Prostate gland (tissue), 2 donors: ENCODE measurements at regions not wholly inside any gene's neighbourhood (a gene's known extent, or its start where the extent isn't known, plus 50 kb on each side); places are given as distances from the start of the nearest gene placed in this dataset.

ENCODE experiments used
- POLR2A ChIP-seq: fragments of 450-650 bp; IDR thresholded peaks from one replicate; pipeline ENCODE4 v1.6.1; 2016; ENCODE audit warnings: antibody characterized with exemption, mild to moderate bottlenecking
- POLR2AphosphoS5 ChIP-seq: sonication (generic); formaldehyde crosslinking; IDR thresholded peaks from one replicate; pipeline ENCODE4 v1.6.1; 2017; ENCODE audit warnings: antibody characterized with exemption
- TF ChIP-seq, protein P1 (sequence below), 4 experiments: fragments of 200-600 bp in 2 of 4; fragments of 450-650 bp in 2 of 4; sonication (generic) in 2 of 4; IDR thresholded peaks; 1 replicate in 3 of 4; 2 replicates in 1 of 4; pipeline ENCODE4 v1.5.1; 2016 to 2019; ENCODE audit warnings: antibody characterized with exemption in 4 of 4, mild to moderate bottlenecking in 2 of 4, moderate library complexity in 2 of 4

DNA sequence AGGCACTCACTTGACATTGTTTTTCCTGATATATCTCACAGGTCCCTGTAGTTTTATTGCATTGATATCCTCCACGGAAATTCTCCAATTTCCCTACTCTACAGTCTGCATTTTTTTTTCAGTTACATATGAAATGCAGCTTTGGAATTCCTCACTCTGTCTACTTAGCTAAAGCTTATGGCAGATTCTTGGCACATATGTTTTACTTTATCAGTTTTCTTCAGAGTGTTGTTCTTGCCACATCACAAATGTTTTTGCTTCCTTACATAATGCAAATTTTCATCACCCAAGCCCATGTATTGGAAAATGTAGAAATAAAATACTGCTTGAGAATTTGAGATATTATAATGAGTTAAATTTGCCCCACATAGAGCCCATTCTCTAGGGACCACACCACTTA, 1895.1 kb downstream of the MRPL39 start:
- no peak for TF ChIP-seq POLR2AphosphoS5
- TF ChIP-seq, protein P1, sequence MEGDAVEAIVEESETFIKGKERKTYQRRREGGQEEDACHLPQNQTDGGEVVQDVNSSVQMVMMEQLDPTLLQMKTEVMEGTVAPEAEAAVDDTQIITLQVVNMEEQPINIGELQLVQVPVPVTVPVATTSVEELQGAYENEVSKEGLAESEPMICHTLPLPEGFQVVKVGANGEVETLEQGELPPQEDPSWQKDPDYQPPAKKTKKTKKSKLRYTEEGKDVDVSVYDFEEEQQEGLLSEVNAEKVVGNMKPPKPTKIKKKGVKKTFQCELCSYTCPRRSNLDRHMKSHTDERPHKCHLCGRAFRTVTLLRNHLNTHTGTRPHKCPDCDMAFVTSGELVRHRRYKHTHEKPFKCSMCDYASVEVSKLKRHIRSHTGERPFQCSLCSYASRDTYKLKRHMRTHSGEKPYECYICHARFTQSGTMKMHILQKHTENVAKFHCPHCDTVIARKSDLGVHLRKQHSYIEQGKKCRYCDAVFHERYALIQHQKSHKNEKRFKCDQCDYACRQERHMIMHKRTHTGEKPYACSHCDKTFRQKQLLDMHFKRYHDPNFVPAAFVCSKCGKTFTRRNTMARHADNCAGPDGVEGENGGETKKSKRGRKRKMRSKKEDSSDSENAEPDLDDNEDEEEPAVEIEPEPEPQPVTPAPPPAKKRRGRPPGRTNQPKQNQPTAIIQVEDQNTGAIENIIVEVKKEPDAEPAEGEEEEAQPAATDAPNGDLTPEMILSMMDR (IDR thresholded peaks at IDR 0.05) = no peak
- no peak for TF ChIP-seq POLR2A
